SU-DHL-6 (cell line): ENCODE measurements at regions not wholly inside any gene's neighbourhood (a gene's known extent, or its start where the extent isn't known, plus 50 kb on each side); places are given as distances from the start of the nearest gene placed in this dataset.

Experiments
- CTCF ChIP-seq: fragments of 200-600 bp; sonication (generic); IDR thresholded peaks from one replicate; pipeline ENCODE4 v1.5.1; 2017; ENCODE audit warnings: antibody characterized with exemption, mild to moderate bottlenecking, low read length, moderate library complexity; ENCODE audit not compliant: insufficient read depth, poor library complexity, severe bottlenecking
- EZH2phosphoT487 ChIP-seq: fragments of 200-600 bp; sonication (generic), shearing (Covaris generic); conservative IDR thresholded peaks from 2 replicates; pipeline ENCODE4 v1.6.1; 2018; ENCODE audit warnings: mild to moderate bottlenecking, antibody characterized with exemption, low read length, moderate library complexity, mixed read lengths

GRCh38 chr2:10987439-10987838, 75.7 kb downstream of the KCNF1 start:
- no peak for TF ChIP-seq CTCF
- no peak for TF ChIP-seq EZH2phosphoT487
